Activated naive CD8-positive, alpha-beta T cell treated with anti-CD3 and anti-CD28 coated beads, Interleukin-2, amount 10 ng/mL, durations not matched to agents 7 days and 5 days (primary cell): ENCODE measurements at regions not wholly inside any gene's neighbourhood (a gene's known extent, or its start where the extent isn't known, plus 50 kb on each side); places are given as distances from the start of the nearest gene placed in this dataset.

Experiments used
- ATAC-seq: fragments of 150-1000 bp; cut with Tn5 transposase; one replicate; pipeline ENCODE4 v1.10.0; 2021; ENCODE audit warnings: low read depth, moderate library complexity
- POLR2A ChIA-PET: fragments of 350-600 bp; sonication (Branson Sonifier 250); formaldehyde crosslinking; loops from one replicate; lab custom pipeline; 2021; ENCODE audit warnings: antibody characterized with exemption; lab: Charles Lee
- DNase-seq: peaks from one replicate; pipeline ENCODE4 v3.0.0; 2021
- H3K27ac Mint-ChIP-seq: one replicate; pipeline ENCODE4 v1.8.0; 2022; ENCODE audit warnings: mild to moderate bottlenecking, mixed read lengths
- H3K27me3 Mint-ChIP-seq: one replicate; pipeline ENCODE4 v1.8.0; 2022; ENCODE audit warnings: mild to moderate bottlenecking, moderate library complexity, mixed read lengths
- H3K36me3 Mint-ChIP-seq: one replicate; pipeline ENCODE4 v1.8.0; 2021; ENCODE audit warnings: mild to moderate bottlenecking, mixed read lengths
- H3K4me1 Mint-ChIP-seq: one replicate; pipeline ENCODE4 v1.8.0; 2021; ENCODE audit warnings: mixed read lengths
- H3K4me3 Mint-ChIP-seq: one replicate; pipeline ENCODE4 v1.8.0; 2022; ENCODE audit warnings: mild to moderate bottlenecking, moderate library complexity, mixed read lengths
- H3K9me3 Mint-ChIP-seq: one replicate; pipeline ENCODE4 v1.8.0; 2021; ENCODE audit warnings: mixed read lengths

GRCh38 chr12:9276990-9277389 is 68.8 kb upstream of the PZP start:
- Mint-ChIP-seq H3K36me3 (no peaks in the 10 kb centered on the region), H3K4me1 (peaks cover under 1% of the 10 kb centered on the region), H3K9me3 (no peaks in the 10 kb centered on the region), H3K27ac (no peak overlapping the region), H3K4me3 (no peak overlapping the region), H3K27me3 (peaks cover 25% of the 10 kb centered on the region)
- DNase-seq (no peak), ATAC-seq (no peak)
- POLR2A ChIA-PET = no interaction called here

- Mint-ChIP-seq H3K9me3 (no peaks in the 10 kb centered on the region), H3K27ac (no peak overlapping the region), H3K36me3 (no peaks in the 10 kb centered on the region), H3K27me3 (peaks cover 21% of the 10 kb centered on the region), H3K4me3 (no peak overlapping the region), H3K4me1 (no peaks in the 10 kb centered on the region)
- DNase-seq (no peak), ATAC-seq (no peak)
- POLR2A ChIA-PET = no interaction called here
Observed at GRCh38 chr12:9273276-9273675, 65.1 kb upstream of the PZP start.

GRCh38 chr12:9271875-9272274 is 63.7 kb upstream of the PZP start:
- no peaks in the 10 kb centered on the region for H3K4me1 Mint-ChIP-seq
- POLR2A ChIA-PET = no interaction called here
- H3K9me3 Mint-ChIP-seq = no peaks in the 10 kb centered on the region

GRCh38 chr12:9264546-9264945 is 56.4 kb upstream of the PZP start:
- no peaks in the 10 kb centered on the region for H3K4me1 Mint-ChIP-seq
- H3K4me3 Mint-ChIP-seq = no peak overlapping the region
- ATAC-seq (no peak), DNase-seq (no peak)
- peaks cover 6% of the 10 kb centered on the region for H3K27me3 Mint-ChIP-seq
- no peak overlapping the region for H3K27ac Mint-ChIP-seq
- H3K36me3 Mint-ChIP-seq = no peaks in the 10 kb centered on the region
- POLR2A ChIA-PET = no interaction called here
- H3K9me3 Mint-ChIP-seq = no peaks in the 10 kb centered on the region

More at GRCh38 chr12:9271875-9272274, 63.7 kb upstream of the PZP start:
- no peaks in the 10 kb centered on the region for H3K36me3 Mint-ChIP-seq
- H3K4me3 Mint-ChIP-seq = no peak overlapping the region
- DNase-seq (no peak), ATAC-seq (no peak)
- H3K27ac Mint-ChIP-seq = no peak overlapping the region
- H3K27me3 Mint-ChIP-seq = peaks cover 15% of the 10 kb centered on the region

GRCh38 chr12:9260931-9261330 is 52.7 kb upstream of the PZP start:
- DNase-seq (no peak), ATAC-seq (no peak)
- POLR2A ChIA-PET = no interaction called here
- H3K4me1 Mint-ChIP-seq = no peaks in the 10 kb centered on the region
- peaks cover 2% of the 10 kb centered on the region for H3K36me3 Mint-ChIP-seq
- H3K4me3 Mint-ChIP-seq = no peak overlapping the region
- no peak overlapping the region for H3K27ac Mint-ChIP-seq
- H3K27me3 Mint-ChIP-seq = peaks cover 10% of the 10 kb centered on the region
- H3K9me3 Mint-ChIP-seq = no peaks in the 10 kb centered on the region

- Mint-ChIP-seq H3K9me3 (no peaks in the 10 kb centered on the region), H3K27me3 (peaks cover 12% of the 10 kb centered on the region), H3K4me3 (no peak overlapping the region), H3K4me1 (no peaks in the 10 kb centered on the region), H3K27ac (no peak overlapping the region), H3K36me3 (peaks cover 2% of the 10 kb centered on the region)
- POLR2A ChIA-PET = no interaction called here
- ATAC-seq (no peak), DNase-seq (no peak)
Observed at GRCh38 chr12:9258676-9259075, 50.5 kb upstream of the PZP start.
